Aorta (tissue), 5 donors: ENCODE measurements at regions not wholly inside any gene's neighbourhood (a gene's known extent, or its start where the extent isn't known, plus 50 kb on each side); places are given as distances from the start of the nearest gene placed in this dataset.

Experiments
- ATAC-seq: fragments of 200-7000 bp; cut with Tn5 transposase; one replicate; pipeline ENCODE4 v1.9.1; 2022; ENCODE audit warnings: moderate library complexity; ENCODE audit not compliant: low FRiP score
- DNase-seq, 2 donors: peaks; one replicate each; pipeline ENCODE4 v3.0.0-alpha.2; 2020
- H3K27ac ChIP-seq, 2 donors: one replicate each; pipeline ENCODE4 v1.5.1; 2013; ENCODE audit warnings: low read length in 2 of 2, mild to moderate bottlenecking in 2 of 2, moderate library complexity in 2 of 2, control low read depth in 1 of 2, inconsistent platforms in 1 of 2, low read depth in 1 of 2
- H3K27me3 ChIP-seq, 2 donors: one replicate each; pipeline ENCODE4 v1.6.1; 2013; ENCODE audit warnings: control low read depth in 1 of 2, low read length in 1 of 2, mild to moderate bottlenecking in 1 of 2, moderate library complexity in 1 of 2; ENCODE audit not compliant: insufficient read depth in 2 of 2, control insufficient read depth in 1 of 2
- H3K36me3 ChIP-seq, 2 donors: one replicate each; pipeline ENCODE4 v1.6.1; 2013; ENCODE audit warnings: control low read depth in 1 of 2, low read length in 1 of 2, mild to moderate bottlenecking in 1 of 2; ENCODE audit not compliant: insufficient read depth in 2 of 2, control insufficient read depth in 1 of 2
- H3K4me1 ChIP-seq, 2 donors: one replicate each; pipeline ENCODE4 v1.6.1; 2013; ENCODE audit warnings: low read length in 2 of 2, control low read depth in 1 of 2, mild to moderate bottlenecking in 1 of 2, moderate library complexity in 1 of 2; ENCODE audit not compliant: insufficient read depth in 2 of 2, control insufficient read depth in 1 of 2
- H3K4me3 ChIP-seq, 2 donors: one replicate each; pipeline ENCODE4 v1.5.1; 2013; ENCODE audit warnings: low read length in 2 of 2, control low read depth in 1 of 2, mild to moderate bottlenecking in 1 of 2
- H3K9me3 ChIP-seq: one replicate; pipeline ENCODE4 v1.6.1; 2013; ENCODE audit warnings: mild to moderate bottlenecking, low read length; ENCODE audit not compliant: control insufficient read depth
- WGBS, 2 donors: extraction: QIAGEN DNeasy Blood & Tissue Kit; methylation state at CpG; one replicate each; pipeline ENCODE4 v1.1.7; 2013; 5-methylcytosine and 5-hydroxymethylcytosine counted together
- intact Hi-C, 2 donors: fragments of 100-400 bp; cut with DNase I; formaldehyde crosslinking; loops; one replicate each; pipeline versions ENCODE4 v1.14.2 to v1.15.0; 2022
- donor health status: healthy with polysubstance abuse.
- donor health status: Bipolar disorder and iron deficiency.
- donor health status: DM: no; HTN: no; CAD: no.
- donor health status: DM: no; HTN: no; CAD: no.
- donor health status: DM: yes; HTN: yes; CAD: no.

GRCh38 chr2:88866756-88867155 lies 175.3 kb downstream of the RPIA start:
- no peak for ATAC-seq
- WGBS, 2 donors = 62 to 64% methylated on average over 11 of the region's 11 CpGs

DNA sequence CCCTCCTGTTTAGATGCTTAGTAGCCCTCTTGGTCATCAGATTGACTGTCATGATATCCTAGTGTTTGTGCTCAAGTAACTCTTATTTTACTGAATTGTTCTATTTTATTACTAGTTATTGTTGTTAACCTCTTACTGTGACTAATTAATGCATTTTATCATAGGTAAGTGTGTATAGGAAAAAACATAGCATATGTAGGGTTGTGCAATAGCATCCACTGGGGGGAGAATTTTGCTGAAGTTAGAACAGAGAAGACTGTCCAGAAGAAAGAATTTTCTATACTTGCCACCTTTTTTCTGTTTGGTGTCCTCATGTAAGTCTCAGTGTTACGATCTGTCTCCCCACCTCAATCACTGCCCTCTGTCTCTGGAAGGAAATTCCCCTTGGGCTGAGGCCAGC lies 177.4 kb downstream of the RPIA start:
- Histone ChIP-seq H3K9me3 (no peaks in the 10 kb centered on the region), H3K36me3 (no peaks in the 10 kb centered on the region), H3K27me3 (peaks cover 0 to 2% of the 10 kb centered on the region in 2 donors), H3K27ac (no peak overlapping the region), H3K4me1 (no peaks in the 10 kb centered on the region), H3K4me3 (no peak overlapping the region)
- intact Hi-C loops = no loop called here
- no peak for ATAC-seq
- DNase-seq = no peak
- 62 to 73% methylated on average over 1 of the region's 1 CpG for WGBS, 2 donors

More at GRCh38 chr2:88866756-88867155, 175.3 kb downstream of the RPIA start:
- H3K4me1 ChIP-seq = no peaks in the 10 kb centered on the region
- no peak overlapping the region for H3K4me3 ChIP-seq
- peaks cover 0 to 2% of the 10 kb centered on the region in 2 donors for H3K27me3 ChIP-seq
- no peaks in the 10 kb centered on the region for H3K36me3 ChIP-seq
- no peak overlapping the region for H3K27ac ChIP-seq
- H3K9me3 ChIP-seq = no peaks in the 10 kb centered on the region
- no peak for DNase-seq
- intact Hi-C loops = no loop called here

DNA sequence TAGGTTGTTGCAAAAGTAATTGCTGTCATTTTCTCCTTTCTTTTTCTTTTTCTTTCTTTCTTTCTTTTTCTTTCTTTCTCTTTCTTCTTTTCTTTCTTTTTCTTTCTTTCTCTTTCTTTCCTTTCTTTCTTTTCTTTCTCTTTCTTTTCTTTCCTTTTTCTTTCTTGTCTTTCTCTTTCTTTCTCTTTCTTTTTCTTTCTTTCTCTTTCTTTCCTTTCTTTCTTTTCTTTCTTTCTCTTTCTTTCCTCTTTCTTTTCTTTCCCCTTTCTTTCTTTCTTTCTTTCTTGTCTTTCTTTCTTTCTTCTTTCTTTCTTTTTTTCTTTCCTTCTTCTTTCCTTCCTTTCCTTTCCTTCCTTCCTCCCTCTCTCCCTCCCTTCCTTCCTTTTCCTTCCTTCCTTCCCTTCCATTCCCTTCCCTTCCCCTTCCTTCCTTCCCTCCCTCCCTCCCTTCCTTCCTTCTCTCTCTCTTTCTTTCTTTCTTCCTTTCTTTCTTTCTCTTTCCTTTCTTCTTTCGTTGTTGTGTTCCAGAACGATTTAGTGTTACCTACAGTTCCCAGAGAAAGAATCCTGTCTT lies 178.9 kb downstream of the RPIA start:
- intact Hi-C loops = loop anchor here in 1 of 2 donors (10.0 kb wide), 1 partner anchor 284 kb away; no protein-coding TSS in a partner anchor
- no peak for DNase-seq

DNA sequence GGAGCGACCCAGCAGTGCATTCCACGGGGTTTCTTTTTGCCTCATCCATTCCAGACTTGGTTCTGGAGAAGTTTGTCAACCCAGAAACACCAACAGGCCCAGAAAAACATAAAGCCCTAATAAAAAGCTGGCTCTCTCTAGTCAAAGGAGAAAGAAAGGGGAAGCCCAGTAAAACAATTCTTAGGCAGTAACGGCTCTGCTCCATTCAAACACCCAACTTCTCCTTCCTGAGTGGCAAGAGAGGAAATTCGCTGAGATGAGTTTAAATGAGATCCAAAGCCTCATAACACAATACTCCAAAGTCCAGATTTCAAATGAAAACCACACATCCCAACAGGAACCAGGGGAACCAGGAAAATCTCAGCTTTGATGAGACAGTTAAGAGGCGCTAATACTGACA lies 179.9 kb downstream of the RPIA start:
- Histone ChIP-seq H3K9me3 (no peaks in the 10 kb centered on the region), H3K27me3 (peaks cover 0 to 2% of the 10 kb centered on the region in 2 donors), H3K36me3 (no peaks in the 10 kb centered on the region), H3K4me3 (no peak overlapping the region), H3K4me1 (no peaks in the 10 kb centered on the region), H3K27ac (no peak overlapping the region)
- no peak for ATAC-seq
- intact Hi-C loops = loop anchor here in 1 of 2 donors (10.0 kb wide), 1 partner anchor 283 kb away; no protein-coding TSS in a partner anchor
- WGBS, 2 donors = 64 to 65% methylated on average over 5 of the region's 5 CpGs
- DNase-seq = no peak

More for the DNA sequence above, 178.9 kb downstream of the RPIA start:
- no peak for ATAC-seq
- Histone ChIP-seq H3K27ac (no peak overlapping the region), H3K27me3 (peaks cover 0 to 2% of the 10 kb centered on the region in 2 donors), H3K9me3 (no peaks in the 10 kb centered on the region), H3K4me3 (no peak overlapping the region), H3K4me1 (no peaks in the 10 kb centered on the region), H3K36me3 (no peaks in the 10 kb centered on the region)
- WGBS, 2 donors = 53 to 56% methylated on average over 2 of the region's 2 CpGs

DNA sequence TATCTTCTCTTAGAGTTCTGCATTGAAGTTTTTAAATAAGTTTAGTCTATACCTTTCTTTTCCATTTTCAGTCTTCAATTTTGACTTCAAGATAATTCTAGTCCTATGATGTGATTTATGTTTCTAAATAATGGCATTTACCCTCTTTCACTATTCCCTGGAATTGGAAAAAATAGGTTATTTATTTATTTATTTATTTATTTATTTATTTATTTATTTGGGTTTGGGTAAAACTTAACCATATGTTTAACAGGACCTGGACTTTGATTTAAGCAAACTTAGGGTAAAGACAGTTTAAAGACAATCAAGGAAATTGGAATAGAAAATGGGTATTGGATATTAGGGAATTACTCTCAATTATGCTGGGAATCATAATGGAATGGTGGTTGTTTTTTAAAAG lies 182.1 kb downstream of the RPIA start:
- no peak for ATAC-seq
- Histone ChIP-seq H3K27ac (no peak overlapping the region), H3K36me3 (no peaks in the 10 kb centered on the region), H3K4me3 (no peak overlapping the region), H3K27me3 (peaks cover 0 to 2% of the 10 kb centered on the region in 2 donors), H3K4me1 (no peaks in the 10 kb centered on the region), H3K9me3 (no peaks in the 10 kb centered on the region)
- intact Hi-C loops = loop anchor here in 1 of 2 donors (10.0 kb wide), 1 partner anchor 281 kb away; no protein-coding TSS in a partner anchor
- DNase-seq = no peak

DNA sequence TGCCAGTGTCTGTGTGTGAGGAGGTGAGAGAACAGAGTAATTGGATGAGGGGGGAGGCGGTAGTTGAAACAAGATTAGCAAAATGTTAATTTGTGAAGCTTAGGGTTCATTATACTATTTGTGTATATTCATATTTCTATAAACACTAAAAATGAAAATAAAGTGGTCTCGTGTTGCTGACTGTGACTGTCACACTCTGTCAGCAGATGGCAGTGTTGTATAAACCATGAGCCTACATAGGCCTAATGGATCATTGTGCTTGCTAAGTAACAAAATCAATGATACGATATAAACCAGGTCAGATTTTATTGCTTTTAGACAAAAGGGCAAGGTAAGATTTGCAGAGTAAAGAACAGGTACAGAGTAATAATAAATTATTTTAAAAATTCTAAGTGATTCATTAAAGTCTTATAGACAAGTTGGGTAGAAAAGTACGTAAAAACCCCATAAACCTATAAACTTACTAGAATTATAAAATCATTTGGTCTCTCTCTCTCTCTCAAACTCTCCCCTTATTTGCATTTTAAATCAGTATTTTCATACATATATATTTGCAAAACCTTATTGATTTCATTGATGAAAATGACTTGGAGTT lies 182.7 kb downstream of the RPIA start:
- DNase-seq = no peak
- ATAC-seq = peak; percentile 64
- Histone ChIP-seq H3K4me3 (no peak overlapping the region), H3K27me3 (peaks cover 0 to 2% of the 10 kb centered on the region in 2 donors), H3K36me3 (no peaks in the 10 kb centered on the region), H3K4me1 (no peaks in the 10 kb centered on the region), H3K27ac (no peak overlapping the region), H3K9me3 (no peaks in the 10 kb centered on the region)
- WGBS, 2 donors = 30% methylated on average over 4 of the region's 4 CpGs
- intact Hi-C loops = loop anchor here in 1 of 2 donors (10.0 kb wide), 1 partner anchor 281 kb away; no protein-coding TSS in a partner anchor

- Histone ChIP-seq H3K4me3 (no peak overlapping the region), H3K4me1 (no peaks in the 10 kb centered on the region), H3K27ac (no peak overlapping the region), H3K27me3 (peaks cover 0 to 2% of the 10 kb centered on the region in 2 donors), H3K36me3 (no peaks in the 10 kb centered on the region), H3K9me3 (no peaks in the 10 kb centered on the region)
- intact Hi-C loops = loop anchor here in 1 of 2 donors (10.0 kb wide), 1 partner anchor 279 kb away; no protein-coding TSS in a partner anchor
- 55 to 57% methylated on average over 3 of the region's 3 CpGs for WGBS, 2 donors
- ATAC-seq (no peak), DNase-seq (no peak)
These were observed 184.3 kb downstream of the RPIA start for GRCh38 chr2:88875736-88876135.

DNA sequence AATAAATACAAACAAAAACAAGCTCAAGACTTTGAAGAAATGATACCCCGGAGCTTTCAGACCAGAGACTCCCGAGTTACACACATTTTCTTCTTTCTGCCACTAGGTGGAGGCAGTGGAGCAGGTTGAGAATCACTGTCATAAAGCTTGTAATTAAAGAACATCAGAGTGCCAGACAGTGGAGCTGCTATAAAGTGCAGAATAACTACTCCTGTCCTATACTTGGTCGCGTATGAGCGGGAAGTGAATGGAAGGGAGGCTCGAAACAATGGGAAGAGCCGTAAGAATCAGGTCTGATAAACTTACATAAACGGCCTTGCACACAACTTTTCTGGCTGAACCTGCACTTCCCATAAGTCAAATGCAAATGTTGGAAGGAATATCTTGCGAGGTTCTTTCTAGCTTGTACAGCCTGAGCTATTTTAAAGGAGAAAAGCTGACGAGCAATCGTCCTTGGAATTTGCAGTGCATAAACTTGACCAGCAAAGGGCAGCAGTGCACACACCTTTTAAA lies 189.0 kb downstream of the RPIA start:
- 5 to 7% methylated on average over 11 of the region's 11 CpGs for WGBS, 2 donors
- Histone ChIP-seq H3K27ac (no peak overlapping the region), H3K9me3 (peaks cover 2% of the 10 kb centered on the region), H3K27me3 (peaks cover 0 to 6% of the 10 kb centered on the region in 2 donors), H3K36me3 (no peaks in the 10 kb centered on the region), H3K4me3 (no peak overlapping the region), H3K4me1 (no peaks in the 10 kb centered on the region)
- ATAC-seq = peak; percentile 83
- no peak for DNase-seq
- intact Hi-C loops = loop anchor here in 1 of 2 donors (10.0 kb wide), 1 partner anchor 264 kb away; no protein-coding TSS in a partner anchor
